Esophagus muscularis mucosa (tissue), 4 donors: ENCODE measurements at regions not wholly inside any gene's neighbourhood (a gene's known extent, or its start where the extent isn't known, plus 50 kb on each side); places are given as distances from the start of the nearest gene placed in this dataset.

ENCODE experiments used
- CTCF ChIP-seq, 3 experiments: fragments of 200-600 bp in 2 of 3; fragments of 450-650 bp in 1 of 3; sonication (generic) in 2 of 3; IDR thresholded peaks; one replicate each; pipeline ENCODE4 v1.5.1; 2017 to 2019; ENCODE audit warnings: antibody characterized with exemption in 3 of 3, mild to moderate bottlenecking in 2 of 3, moderate library complexity in 1 of 3
- EP300 ChIP-seq: sonication (generic); formaldehyde crosslinking; IDR thresholded peaks from one replicate; pipeline ENCODE4 v1.6.1; 2017; ENCODE audit warnings: antibody characterized with exemption
- POLR2A ChIP-seq: fragments of 450-650 bp; IDR thresholded peaks from one replicate; pipeline ENCODE4 v1.6.1; 2017; ENCODE audit warnings: antibody characterized with exemption, moderate library complexity, mild to moderate bottlenecking, low read depth
- POLR2AphosphoS5 ChIP-seq, 2 donors: sonication (generic); formaldehyde crosslinking; IDR thresholded peaks; one replicate each; pipeline ENCODE4 v1.6.1; 2017; ENCODE audit warnings: antibody characterized with exemption in 2 of 2

GRCh38 chr11:38060920-38061319, 1462.9 kb upstream of the RAG2 start:
- TF ChIP-seq CTCF (IDR thresholded peaks at IDR 0.05) = no peak
- TF ChIP-seq EP300 = no peak
- no peak for TF ChIP-seq POLR2AphosphoS5 (IDR thresholded peaks at IDR 0.05)
- TF ChIP-seq POLR2A = no peak
